Fibroblast of the aortic adventitia (primary cell): ENCODE measurements at regions not wholly inside any gene's neighbourhood (a gene's known extent, or its start where the extent isn't known, plus 50 kb on each side); places are given as distances from the start of the nearest gene placed in this dataset.
"Not testable (repeated sequence)": the region's sequence is repeated elsewhere in the genome, so short reads cannot be mapped to it uniquely, and the experiment has no call there.

Source experiments
- DNase-seq: peaks from one replicate; pipeline ENCODE4 v3.0.0-alpha.2; 2010; ENCODE audit warnings: low read depth
- H3K4me3 ChIP-seq: 2 replicates; pipeline ENCODE4 v1.5.1; 2011; ENCODE audit warnings: low read depth, mild to moderate bottlenecking, control low read depth, low read length, moderate library complexity
- TF ChIP-seq, protein P1 (sequence below): IDR thresholded peaks from 2 replicates; pipeline ENCODE4 v1.5.1; 2011; ENCODE audit warnings: mild to moderate bottlenecking, low read length, control low read depth, inconsistent platforms; ENCODE audit not compliant: insufficient read depth

DNA sequence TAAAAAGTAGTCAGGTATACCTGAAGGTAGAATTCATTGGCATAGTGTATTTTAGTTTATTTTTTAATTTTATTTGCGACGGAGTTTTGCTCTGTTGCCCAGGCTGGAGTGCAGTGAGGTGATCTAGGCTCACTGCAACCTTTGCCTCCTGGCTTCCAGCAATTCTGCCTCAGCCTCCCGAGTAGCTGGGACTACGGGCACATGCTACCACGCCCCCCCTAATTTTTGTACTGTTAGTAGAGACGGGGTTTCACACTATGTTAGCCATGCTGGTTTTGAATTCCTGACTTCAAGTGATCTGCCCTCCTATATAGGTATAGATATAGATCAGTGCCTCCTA lies 102.8 kb upstream of the PRSS16 start:
- TF ChIP-seq, protein P1, sequence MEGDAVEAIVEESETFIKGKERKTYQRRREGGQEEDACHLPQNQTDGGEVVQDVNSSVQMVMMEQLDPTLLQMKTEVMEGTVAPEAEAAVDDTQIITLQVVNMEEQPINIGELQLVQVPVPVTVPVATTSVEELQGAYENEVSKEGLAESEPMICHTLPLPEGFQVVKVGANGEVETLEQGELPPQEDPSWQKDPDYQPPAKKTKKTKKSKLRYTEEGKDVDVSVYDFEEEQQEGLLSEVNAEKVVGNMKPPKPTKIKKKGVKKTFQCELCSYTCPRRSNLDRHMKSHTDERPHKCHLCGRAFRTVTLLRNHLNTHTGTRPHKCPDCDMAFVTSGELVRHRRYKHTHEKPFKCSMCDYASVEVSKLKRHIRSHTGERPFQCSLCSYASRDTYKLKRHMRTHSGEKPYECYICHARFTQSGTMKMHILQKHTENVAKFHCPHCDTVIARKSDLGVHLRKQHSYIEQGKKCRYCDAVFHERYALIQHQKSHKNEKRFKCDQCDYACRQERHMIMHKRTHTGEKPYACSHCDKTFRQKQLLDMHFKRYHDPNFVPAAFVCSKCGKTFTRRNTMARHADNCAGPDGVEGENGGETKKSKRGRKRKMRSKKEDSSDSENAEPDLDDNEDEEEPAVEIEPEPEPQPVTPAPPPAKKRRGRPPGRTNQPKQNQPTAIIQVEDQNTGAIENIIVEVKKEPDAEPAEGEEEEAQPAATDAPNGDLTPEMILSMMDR = no peak
- no peak for DNase-seq
- H3K4me3 ChIP-seq = peak overlapping the region; percentile 97

DNA sequence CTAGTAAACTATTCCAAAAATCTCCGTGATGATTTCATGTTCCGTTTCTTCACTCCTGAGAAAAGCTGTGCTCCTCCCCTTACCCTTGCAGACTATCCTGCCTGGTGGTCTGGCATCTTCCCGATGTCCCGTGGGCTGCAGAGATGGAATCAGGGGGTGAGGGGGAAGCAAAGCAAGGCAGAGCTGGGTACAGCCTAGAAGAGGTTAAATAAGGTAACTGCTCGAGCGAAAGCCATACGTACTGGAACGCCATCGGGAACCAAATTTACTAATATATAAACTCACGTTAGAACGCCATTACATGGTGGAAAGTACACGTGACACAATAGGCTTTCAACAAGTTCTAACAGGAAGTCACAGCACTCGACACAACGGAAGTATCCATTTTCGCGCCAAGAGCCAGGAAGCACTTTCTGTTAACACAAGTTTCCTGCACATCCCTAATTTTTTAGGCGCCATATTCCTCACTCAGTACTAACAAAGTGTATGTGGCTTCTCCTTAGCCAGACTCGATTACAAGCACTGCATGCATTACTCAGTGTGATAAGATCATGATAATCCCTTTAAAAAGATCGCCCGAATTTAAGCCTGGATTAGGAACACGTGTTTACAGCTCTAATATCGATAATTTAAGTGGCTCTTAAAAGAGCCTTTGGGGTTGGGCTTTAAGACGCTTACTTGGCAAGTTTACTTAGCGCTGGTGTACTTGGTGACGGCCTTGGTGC lies 101.6 kb upstream of the PRSS16 start:
- peak; percentile 93 for DNase-seq
- peak overlapping the region; percentile 97 for H3K4me3 ChIP-seq
- TF ChIP-seq, protein P1 = no peak

DNA sequence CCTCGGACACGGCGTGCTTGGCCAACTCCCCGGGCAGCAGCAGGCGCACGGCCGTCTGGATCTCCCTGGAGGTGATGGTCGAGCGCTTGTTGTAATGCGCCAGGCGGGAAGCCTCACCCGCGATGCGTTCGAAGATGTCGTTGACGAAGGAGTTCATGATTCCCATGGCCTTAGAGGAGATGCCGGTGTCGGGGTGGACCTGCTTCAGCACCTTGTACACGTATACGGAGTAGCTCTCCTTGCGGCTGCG lies 101.1 kb upstream of the PRSS16 start:
- H3K4me3 ChIP-seq = peak overlapping the region; percentile 97
- DNase-seq = not testable (repeated sequence)

DNA sequence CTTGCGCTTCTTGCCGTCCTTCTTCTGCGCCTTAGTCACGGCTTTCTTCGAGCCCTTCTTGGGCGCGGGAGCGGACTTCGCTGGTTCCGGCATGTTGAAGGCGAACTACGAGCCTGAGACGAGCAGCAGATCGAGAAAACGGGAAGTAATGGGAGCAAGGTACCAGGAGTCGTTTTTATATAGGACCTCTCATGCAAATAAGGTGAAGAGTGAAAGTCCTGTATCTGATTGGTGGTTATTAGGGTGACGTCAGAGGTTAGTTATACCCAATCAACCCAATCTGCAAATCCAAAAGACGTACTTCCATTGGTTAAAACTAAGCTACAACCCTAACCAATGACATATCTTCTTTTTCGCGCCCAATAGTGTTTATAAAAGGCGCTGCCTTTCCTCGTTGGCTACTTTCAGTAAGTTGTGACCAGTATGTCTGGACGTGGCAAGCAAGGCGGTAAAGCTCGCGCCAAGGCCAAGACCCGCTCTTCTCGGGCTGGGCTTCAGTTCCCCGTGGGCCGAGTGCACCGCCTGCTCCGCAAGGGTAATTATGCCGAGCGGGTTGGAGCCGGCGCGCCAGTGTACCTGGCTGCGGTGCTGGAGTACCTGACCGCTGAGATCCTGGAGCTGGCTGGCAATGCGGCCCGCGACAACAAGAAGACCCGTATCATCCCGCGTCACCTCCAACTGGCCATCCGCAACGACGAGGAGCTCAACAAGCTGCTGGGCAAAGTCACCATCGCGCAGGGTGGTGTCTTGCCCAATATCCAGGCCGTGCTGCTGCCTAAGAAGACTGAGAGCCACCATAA lies 100.6 kb upstream of the PRSS16 start:
- TF ChIP-seq, protein P1 = no peak
- H3K4me3 ChIP-seq = peak overlapping the region; percentile 97
- peak; percentile 100 for DNase-seq

DNA sequence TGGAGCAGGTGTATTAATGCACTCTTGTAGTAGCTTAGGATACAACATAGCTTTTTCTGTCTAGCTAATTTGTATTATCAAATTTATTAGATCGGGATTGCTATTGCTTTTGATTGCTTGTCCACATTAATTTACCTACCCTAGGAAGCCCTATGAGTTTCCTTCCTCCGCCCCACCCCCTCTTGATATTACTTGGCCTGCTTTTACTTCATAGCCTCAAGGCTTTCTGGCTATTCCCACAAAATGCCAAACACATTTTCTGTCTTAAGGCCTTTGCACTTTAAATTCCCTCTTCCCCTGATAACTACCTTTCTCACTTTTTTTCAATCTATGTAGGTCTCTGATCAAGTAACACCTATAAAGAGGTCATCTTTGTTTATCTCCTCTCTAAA lies 99.1 kb upstream of the PRSS16 start:
- TF ChIP-seq, protein P1 = no peak
- H3K4me3 ChIP-seq = no peak overlapping the region
- no peak for DNase-seq

DNA sequence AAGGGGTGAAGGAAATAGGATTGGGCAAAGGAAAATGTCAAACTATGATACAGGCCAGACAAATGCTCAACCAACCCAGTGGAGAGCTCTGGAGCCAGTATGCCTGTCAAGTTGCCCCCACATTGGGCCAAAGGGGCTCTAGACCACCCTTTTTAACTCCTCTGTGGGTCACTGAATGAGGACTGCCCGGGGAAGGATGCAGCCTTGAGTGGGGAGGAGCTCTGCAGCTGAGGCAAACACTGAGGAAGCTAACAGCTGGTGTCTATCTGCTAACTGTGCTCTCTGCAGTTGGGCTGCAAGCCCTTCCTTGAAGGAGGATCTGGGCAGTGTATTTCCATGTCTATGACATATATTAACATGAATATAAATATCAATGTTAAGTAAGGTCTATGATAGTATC lies 98.4 kb upstream of the PRSS16 start:
- TF ChIP-seq, protein P1 = no peak
- no peak for DNase-seq
- H3K4me3 ChIP-seq = no peak overlapping the region

DNA sequence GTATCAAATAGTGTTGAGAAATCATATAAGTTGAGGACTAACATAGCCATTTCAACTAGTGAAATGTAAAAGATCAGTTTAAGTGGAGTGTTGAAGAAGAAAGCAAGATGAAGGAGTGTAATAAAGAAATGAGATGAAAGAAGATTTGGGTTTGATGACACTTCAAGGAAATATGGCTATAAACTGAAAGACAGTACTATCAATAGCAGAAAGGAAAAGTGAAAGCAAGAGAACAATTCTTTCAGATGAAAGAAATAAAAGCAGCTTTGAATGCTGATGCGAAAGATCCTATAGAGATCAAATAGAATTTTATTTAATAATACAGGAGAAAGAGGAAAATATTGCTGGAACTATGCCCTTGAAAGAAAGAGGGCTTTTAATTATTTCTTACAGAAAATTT lies 92.8 kb upstream of the PRSS16 start:
- no peak overlapping the region for H3K4me3 ChIP-seq
- DNase-seq = no peak
- TF ChIP-seq, protein P1 = no peak
